Stomach (tissue), 8 donors: ENCODE measurements at regions not wholly inside any gene's neighbourhood (a gene's known extent, or its start where the extent isn't known, plus 50 kb on each side); places are given as distances from the start of the nearest gene placed in this dataset.
A peak's percentile ranks its signal among the peaks of the same experiment; 100 is the strongest.

Experiments used
- DNase-seq, 2 donors: peaks; one replicate each; pipeline versions ENCODE4 v3.0.0 to v3.0.0-alpha.2; 2013 to 2019
- H3K27ac ChIP-seq, 5 donors: fragments of 200-600 bp in 4 of 5; sonication (generic) in 4 of 5; one replicate each; pipeline ENCODE4 v1.5.1; 2013 to 2019; ENCODE audit warnings: mild to moderate bottlenecking in 1 of 5, moderate library complexity in 1 of 5
- H3K27me3 ChIP-seq, 3 donors: fragments of 200-600 bp; sonication (generic); one replicate each; pipeline ENCODE4 v1.5.1; 2017 to 2019; ENCODE audit warnings: mixed run types in 1 of 3
- H3K36me3 ChIP-seq, 4 donors: fragments of 200-600 bp; sonication (generic); 1 replicate in 3 of 4; 2 replicates in 1 of 4; pipeline ENCODE4 v1.5.1; 2016 to 2019
- H3K4me1 ChIP-seq, 4 donors: fragments of 200-600 bp; sonication (generic); one replicate each; pipeline ENCODE4 v1.5.1; 2016 to 2019
- H3K4me3 ChIP-seq, 4 donors: fragments of 200-600 bp; sonication (generic) in 3 of 4; one replicate each; pipeline ENCODE4 v1.5.1; 2016 to 2019; ENCODE audit warnings: mild to moderate bottlenecking in 1 of 4
- H3K9me3 ChIP-seq, 4 donors: fragments of 200-600 bp; sonication (generic); one replicate each; pipeline ENCODE4 v1.5.1; 2016 to 2019
- CTCF ChIP-seq, 7 experiments: fragments of 450-650 bp in 4 of 7; fragments of 200-600 bp in 3 of 7; sonication (generic) in 3 of 7; IDR thresholded peaks; one replicate each; pipeline ENCODE4 v1.5.1; 2016 to 2019; ENCODE audit warnings: antibody characterized with exemption in 7 of 7, control low read depth in 2 of 7, mild to moderate bottlenecking in 1 of 7
- EP300 ChIP-seq: sonication (generic); formaldehyde crosslinking; IDR thresholded peaks from one replicate; pipeline ENCODE4 v1.6.1; 2017; ENCODE audit warnings: antibody characterized with exemption
- POLR2A ChIP-seq, 4 donors: fragments of 450-650 bp; IDR thresholded peaks; one replicate each; pipeline ENCODE4 v1.6.1; 2016; ENCODE audit warnings: antibody characterized with exemption in 4 of 4, control low read depth in 2 of 4, mild to moderate bottlenecking in 1 of 4, moderate library complexity in 1 of 4
- POLR2AphosphoS5 ChIP-seq, 3 donors: sonication (generic); formaldehyde crosslinking; IDR thresholded peaks; one replicate each; pipeline ENCODE4 v1.6.1; 2016; ENCODE audit warnings: antibody characterized with exemption in 3 of 3
- WGBS, 5 donors: extraction: QIAGEN DNeasy Blood & Tissue Kit in 3 of 5; methylation state at CpG; one replicate each; pipeline versions ENCODE4 v1.1.5 to v1.1.7; 2013 to 2018; 5-methylcytosine and 5-hydroxymethylcytosine counted together
- intact Hi-C: fragments of 100-400 bp; cut with DNase I; formaldehyde crosslinking; loops from one replicate; pipeline ENCODE4 v1.15.1; 2023; ENCODE audit warnings: low total_unique reads
- donor health status: healthy with polysubstance abuse.
- donor health status: Bipolar disorder and iron deficiency.
- donor health status: healthy.

DNA sequence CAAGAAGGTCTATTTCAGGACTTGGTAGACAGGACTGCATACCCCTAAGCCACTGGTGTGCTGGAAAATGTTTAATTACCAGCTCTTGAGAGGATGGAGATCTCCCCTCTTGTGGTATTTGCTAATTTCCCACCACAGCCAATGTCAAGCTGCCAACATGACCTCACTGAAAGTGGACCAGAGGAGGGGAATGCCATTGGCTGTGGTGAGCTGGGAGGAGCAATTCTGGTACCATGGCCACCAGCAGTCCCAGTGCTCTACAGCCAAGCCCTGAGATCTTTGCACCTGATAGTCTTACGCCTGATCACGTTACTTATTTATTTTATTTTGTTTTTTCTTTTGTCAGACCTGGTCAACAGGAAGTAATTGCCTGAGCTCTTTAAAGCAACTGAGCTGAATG, 82.5 kb upstream of the BCL6 start:
- Histone ChIP-seq H3K9me3 (no peaks in the 10 kb centered on the region), H3K4me1 (no peaks in the 10 kb centered on the region), H3K27ac (no peak overlapping the region), H3K27me3 (no peaks in the 10 kb centered on the region), H3K36me3 (no peaks in the 10 kb centered on the region), H3K4me3 (no peak overlapping the region)
- no peak for DNase-seq
- TF ChIP-seq POLR2A (IDR thresholded peaks at IDR 0.05) (no peak), CTCF (IDR thresholded peaks at IDR 0.05) (no peak), EP300 (no peak), POLR2AphosphoS5 (IDR thresholded peaks at IDR 0.05) (no peak)
- intact Hi-C loops: no loop called here
- 58 to 77% (median 72%) methylated on average over 2 of the region's 2 CpGs for WGBS, 5 donors

DNA sequence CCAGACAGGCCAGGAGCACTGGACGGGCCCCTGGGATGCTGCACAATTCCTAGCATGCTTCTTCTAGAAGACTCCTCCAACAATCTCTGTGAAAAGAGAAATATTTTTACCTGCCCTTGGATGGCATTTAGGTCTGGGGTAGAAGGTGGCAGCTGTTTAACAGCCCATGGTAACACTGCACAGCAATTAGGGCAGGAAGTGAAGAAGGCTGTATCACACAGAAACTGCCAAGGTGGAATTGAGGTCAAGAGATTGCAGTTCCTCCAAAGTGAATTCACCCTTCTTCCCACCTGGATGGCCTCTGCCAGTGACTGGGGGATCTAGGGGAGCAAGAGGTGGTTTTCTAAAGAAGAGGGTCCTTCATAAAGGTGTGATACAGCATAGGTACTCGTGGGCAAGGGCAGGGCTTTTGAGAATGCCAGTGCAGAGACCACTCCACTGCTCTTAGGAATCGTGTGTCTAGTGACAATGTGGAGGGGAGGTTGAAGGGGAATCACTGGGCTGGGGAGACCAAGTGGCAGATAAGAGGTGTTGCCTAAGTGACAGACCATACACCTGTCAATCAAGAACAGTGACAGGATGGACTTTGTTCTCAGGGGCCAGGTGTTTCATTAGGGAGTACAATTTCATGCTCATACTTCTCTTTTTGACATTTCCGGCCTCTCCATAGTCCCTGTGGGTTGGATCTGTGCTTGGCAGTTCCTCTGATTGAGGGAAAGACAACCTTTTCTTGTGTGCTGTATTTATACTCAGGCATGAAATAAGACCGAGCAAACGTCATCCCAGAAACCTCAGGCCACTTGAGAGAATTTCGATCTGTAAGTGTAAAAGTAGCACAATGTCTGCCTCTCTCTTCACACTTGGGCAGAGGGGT, 83.5 kb upstream of the BCL6 start:
- TF ChIP-seq EP300 (no peak), POLR2A (IDR thresholded peaks at IDR 0.05) (no peak), POLR2AphosphoS5 (IDR thresholded peaks at IDR 0.05) (no peak), CTCF (IDR thresholded peaks at IDR 0.05) (no peak)
- WGBS, 5 donors: 67 to 86% (median 81%) methylated on average over 7 of the region's 7 CpGs
- Histone ChIP-seq H3K27me3 (no peaks in the 10 kb centered on the region), H3K36me3 (no peaks in the 10 kb centered on the region), H3K27ac (no peak overlapping the region), H3K4me1 (no peaks in the 10 kb centered on the region), H3K9me3 (no peaks in the 10 kb centered on the region), H3K4me3 (no peak overlapping the region)
- peak in 1 of 2 donors; percentile 45 for DNase-seq
- intact Hi-C loops: no loop called here

GRCh38 chr3:187830181-187830580, 84.9 kb upstream of the BCL6 start:
- no peaks in the 10 kb centered on the region for H3K36me3 ChIP-seq
- WGBS, 5 donors: 77 to 94% (median 84%) methylated on average over 1 of the region's 1 CpG
- no peaks in the 10 kb centered on the region for H3K27me3 ChIP-seq
- no peak overlapping the region for H3K27ac ChIP-seq
- peaks cover 0 to 6% (median 0%) of the 10 kb centered on the region in 4 donors for H3K9me3 ChIP-seq
- intact Hi-C loops: no loop called here
- no peak for DNase-seq
- no peak for TF ChIP-seq POLR2A (IDR thresholded peaks at IDR 0.05)
- TF ChIP-seq EP300: no peak
- TF ChIP-seq CTCF (IDR thresholded peaks at IDR 0.05): no peak
- no peak for TF ChIP-seq POLR2AphosphoS5 (IDR thresholded peaks at IDR 0.05)
- H3K4me1 ChIP-seq: no peaks in the 10 kb centered on the region
- H3K4me3 ChIP-seq: no peak overlapping the region

DNA sequence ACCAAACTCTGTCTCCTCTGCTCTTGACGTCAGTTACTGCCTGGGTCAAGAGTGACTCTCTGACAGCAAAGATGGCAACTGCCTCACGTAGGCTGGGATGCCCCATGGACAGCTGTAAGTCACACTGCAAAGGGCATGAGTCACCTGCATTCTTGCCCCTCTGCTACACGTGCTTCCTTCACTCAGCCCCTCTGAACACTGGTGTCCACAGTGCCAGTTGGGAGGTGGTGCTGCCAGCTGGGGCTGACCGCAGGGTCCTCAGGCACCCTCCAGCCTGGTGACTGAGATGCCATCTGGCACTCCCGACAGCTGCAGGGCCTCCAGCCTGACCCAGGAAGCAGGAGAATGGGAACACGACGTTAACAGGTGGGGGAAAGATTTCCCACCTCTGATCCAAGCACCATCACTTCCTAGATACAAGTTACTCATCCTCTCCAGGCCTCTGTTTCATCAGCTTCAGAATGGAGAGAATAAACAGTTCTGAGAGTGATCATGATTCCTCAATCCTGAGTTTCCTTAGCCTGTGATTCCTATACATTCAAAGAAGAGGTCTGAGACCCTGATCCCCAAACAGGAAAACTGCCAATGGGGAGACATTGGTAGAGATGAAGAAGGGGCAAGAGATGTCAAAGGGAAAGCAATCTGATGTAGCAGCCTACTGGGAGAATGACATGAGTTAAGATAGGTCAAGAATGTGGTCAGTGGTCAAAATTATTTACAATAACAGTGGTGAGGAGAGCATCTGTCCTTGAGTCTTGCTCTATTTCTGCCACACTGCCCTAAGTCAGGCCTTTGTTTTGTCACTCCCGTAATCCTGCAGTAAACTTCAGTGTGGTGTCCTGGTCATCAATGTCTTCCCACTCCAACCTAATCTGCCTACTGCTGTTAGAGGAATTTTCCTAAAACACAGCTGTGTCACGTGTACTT, 86.1 kb upstream of the BCL6 start:
- Histone ChIP-seq H3K36me3 (no peaks in the 10 kb centered on the region), H3K27ac (no peak overlapping the region), H3K27me3 (no peaks in the 10 kb centered on the region), H3K9me3 (peaks cover 0 to 6% (median 0%) of the 10 kb centered on the region in 4 donors), H3K4me1 (no peaks in the 10 kb centered on the region), H3K4me3 (no peak overlapping the region)
- intact Hi-C loops: no loop called here
- WGBS, 5 donors: 81 to 97% (median 89%) methylated on average over 9 of the region's 9 CpGs
- no peak for TF ChIP-seq POLR2A (IDR thresholded peaks at IDR 0.05)
- no peak for TF ChIP-seq POLR2AphosphoS5 (IDR thresholded peaks at IDR 0.05)
- no peak for TF ChIP-seq CTCF (IDR thresholded peaks at IDR 0.05)
- no peak for TF ChIP-seq EP300
- DNase-seq: no peak
